IPS DF 19.7 (cell line): ENCODE measurements at regions not wholly inside any gene's neighbourhood (a gene's known extent, or its start where the extent isn't known, plus 50 kb on each side); places are given as distances from the start of the nearest gene placed in this dataset.
A peak's percentile ranks its signal among the peaks of the same experiment; 100 is the strongest.

Source experiments
- DNase-seq: peaks from one replicate; pipeline ENCODE4 v3.0.0-alpha.2; 2013; ENCODE audit warnings: low read depth, low spot score

DNA sequence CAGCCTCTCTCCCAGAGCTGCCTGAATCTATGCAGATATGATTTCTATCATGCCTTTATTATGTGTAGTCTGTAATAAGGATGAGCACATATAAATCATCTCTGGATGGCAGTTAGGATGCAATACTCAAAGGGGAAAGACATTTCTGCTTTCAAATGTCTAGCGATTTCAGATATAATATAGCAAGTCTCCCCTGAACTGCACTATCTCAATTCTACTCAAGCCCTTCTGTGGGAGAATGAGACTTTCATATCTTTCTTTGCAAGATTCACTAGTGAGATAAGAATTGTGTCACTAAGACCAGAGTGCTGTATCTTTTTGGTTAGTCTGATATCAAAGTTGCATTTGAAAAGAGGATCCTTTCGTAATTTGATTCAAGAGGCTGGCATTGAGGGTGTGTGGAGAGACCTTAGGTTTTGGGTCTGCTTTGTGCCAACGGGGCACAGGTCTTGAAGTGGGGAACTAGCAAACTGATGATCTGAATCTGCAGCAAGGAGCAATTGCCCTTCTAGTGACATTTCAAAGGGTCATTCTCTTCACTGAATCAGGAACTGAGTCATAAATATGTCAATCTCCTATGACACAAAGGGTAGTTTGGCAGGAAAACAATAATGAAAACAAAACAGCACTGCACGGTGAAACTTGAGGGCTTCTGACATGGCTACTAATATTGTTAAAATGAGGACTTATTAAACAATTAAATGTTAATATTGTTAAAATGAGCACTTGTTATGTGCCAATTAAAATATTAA lies 305.5 kb upstream of the CLINT1 start:
- DNase-seq, result no peak

DNA sequence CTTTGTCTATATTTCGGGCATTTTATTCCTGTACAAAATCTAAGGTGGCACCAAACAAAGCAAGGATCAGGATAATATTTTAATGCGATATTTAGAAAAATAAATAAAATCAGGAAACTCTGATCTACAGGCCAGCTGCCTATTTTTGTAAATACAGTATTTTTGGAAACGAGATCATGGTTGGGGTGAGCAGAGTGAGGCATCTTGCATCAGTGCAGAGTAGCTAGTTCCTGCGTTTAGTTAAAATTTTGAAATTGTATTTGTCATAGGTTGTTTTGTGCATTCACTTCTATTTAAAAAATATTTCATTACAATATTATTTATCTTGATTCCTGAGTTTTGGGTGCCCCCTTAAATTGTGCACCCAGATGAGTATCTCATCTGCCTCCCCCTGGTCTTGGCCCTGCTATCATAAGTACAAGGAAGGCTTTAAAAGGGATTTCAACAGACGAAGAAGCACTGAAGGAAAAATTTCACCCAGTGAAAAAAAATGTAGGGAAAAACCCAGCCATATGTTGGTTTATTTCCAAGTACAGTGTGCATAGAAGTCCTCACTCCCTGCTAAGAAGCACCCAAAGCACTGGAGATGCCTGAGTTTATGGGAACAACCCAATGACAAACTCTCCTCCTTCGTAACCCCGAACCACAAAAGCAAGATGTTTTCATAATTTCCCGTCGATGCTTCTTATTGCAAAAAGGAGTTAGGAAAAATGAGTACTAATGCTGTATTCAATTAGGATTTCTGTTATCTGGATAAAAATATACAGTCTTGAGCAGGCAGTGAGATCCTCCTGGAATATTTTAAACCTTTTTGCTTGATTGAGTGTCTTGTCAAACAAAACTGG lies 304.7 kb upstream of the CLINT1 start:
- no peak for DNase-seq

- no peak for DNase-seq
These were observed 303.6 kb upstream of the CLINT1 start for GRCh38 chr5:158162479-158163034.

DNA sequence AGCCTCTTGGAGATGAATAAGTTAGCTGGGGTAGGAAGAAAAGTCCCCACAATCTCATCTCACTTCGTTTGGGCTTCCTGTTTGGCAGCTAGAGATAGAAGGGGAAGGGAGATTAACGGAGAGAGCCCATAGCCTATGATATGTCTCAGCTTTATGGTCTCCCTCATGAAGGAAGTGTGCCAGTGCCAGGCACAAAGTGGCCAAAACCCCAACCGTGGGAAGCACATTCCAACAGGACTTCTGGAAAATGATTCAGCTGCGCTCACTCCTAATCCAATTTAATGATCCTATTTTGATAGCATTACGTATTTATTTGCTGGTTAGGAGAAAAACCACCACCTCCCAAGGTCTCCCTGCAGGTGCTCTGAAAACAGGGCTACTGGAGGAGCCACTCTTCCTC lies 303.1 kb upstream of the CLINT1 start:
- DNase-seq, result no peak

GRCh38 chr5:158159621-158160020 lies 300.7 kb upstream of the CLINT1 start:
- no peak for DNase-seq

DNA sequence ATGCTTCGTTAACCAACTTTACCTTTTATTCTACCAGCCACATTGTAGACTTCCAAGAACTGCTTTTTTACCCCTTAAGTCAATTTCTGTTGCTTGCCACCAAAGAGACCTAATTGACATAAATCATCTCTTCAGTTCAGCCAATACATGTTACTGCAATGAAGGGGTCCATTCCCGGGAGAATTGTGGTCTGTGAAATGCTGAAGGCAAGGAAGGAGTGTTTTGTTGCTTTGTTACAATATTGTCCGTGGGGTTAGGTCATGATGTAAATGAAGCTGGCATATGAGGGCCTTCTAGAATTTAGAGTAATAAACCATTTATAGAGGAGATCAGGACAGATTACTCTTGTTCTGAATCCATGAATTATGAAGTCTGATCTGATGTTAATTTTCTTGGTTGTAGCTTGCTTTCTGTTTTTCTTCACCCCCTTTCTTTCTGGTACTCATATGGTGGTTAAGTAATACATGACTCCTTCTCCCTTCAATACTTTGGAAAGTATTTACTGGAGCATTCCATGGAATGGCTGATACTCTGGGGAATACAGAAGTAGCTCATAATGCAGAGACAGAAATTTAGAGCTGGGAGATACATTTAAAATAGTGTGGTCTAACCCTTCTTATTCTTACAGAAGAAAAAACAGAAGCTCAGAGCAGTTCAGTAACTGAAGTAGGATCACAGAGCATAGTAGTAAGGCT lies 297.0 kb upstream of the CLINT1 start:
- DNase-seq, result no peak

DNA sequence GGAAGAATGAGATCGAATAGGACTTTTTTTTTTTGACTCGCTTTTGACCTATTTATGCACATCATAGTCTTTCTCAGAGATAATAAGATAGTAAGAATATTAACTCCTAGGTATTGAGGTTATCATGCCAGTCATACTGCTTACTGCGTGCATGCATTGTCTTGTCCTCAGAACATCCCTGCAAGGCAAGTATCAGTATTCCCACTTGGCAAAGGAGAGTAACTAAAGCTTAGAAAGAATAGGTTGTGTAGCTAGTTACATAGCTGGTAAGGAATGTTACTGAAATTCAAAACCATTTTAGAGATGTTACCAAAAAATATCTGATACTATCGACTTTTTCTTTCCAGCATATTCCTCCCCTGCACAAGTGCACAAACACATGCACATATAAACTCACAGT lies 296.1 kb upstream of the CLINT1 start:
- no peak for DNase-seq

GRCh38 chr5:158154226-158155005 lies 295.5 kb upstream of the CLINT1 start:
- no peak for DNase-seq

GRCh38 chr5:158153508-158153907 lies 294.6 kb upstream of the CLINT1 start:
- no peak for DNase-seq

- no peak for DNase-seq
These were observed 293.2 kb upstream of the CLINT1 start for GRCh38 chr5:158152136-158152535.

- DNase-seq, result no peak
These were observed 288.3 kb upstream of the CLINT1 start for GRCh38 chr5:158147227-158147626.

GRCh38 chr5:158145827-158146226 lies 286.9 kb upstream of the CLINT1 start:
- DNase-seq, result no peak

DNA sequence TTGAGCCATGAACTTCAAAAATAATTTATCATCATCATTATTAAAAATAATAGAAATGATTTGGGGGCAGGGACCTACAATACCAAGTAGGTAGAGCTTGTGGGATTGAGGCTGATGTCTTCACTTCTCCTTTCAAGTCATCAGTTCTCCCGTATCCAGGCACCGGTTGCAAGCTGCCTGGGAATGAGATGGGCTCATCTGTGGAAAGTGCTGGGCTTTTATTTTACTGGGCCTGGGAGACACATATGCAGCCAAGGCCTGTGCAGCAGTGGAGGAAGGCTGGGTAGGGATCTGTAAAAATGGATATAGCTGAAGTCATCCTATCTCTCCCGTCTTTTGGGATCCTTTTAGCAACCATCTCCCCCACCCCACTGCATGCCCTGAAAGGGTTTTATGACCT lies 284.1 kb upstream of the CLINT1 start:
- no peak for DNase-seq

- DNase-seq, result no peak
These were observed 283.2 kb upstream of the CLINT1 start for GRCh38 chr5:158142156-158142555.

DNA sequence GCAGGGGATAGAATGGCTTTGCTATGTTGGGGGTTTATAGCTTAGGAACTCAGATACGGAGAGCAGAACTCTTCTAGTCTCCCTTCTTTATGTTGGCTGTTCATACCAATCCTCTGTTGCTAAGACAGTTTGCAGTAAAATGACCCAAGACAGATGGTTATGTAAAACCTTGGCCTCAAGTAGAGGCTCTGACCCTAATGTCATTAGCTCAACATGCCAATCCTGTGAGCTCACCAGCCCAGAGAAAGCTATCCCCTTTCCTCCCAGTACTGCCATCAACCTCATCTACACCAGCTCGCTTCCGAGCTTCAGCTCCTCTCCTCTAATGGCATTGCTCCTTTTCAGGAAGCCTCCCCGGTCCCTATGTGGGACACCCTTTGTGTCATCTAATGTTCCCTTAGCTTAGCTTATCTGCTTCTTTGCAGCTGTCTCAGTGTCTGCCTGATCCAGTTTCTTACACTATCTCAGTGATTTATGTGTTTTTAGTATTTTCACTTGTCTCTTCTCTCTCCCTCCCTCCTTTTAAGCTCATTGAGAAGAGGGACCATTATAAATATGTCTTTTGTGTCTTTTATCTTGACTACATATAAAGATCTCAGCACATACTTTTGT lies 281.3 kb upstream of the CLINT1 start:
- DNase-seq, result no peak

- DNase-seq, result no peak
These were observed 280.2 kb upstream of the CLINT1 start for GRCh38 chr5:158139161-158139560.

DNA sequence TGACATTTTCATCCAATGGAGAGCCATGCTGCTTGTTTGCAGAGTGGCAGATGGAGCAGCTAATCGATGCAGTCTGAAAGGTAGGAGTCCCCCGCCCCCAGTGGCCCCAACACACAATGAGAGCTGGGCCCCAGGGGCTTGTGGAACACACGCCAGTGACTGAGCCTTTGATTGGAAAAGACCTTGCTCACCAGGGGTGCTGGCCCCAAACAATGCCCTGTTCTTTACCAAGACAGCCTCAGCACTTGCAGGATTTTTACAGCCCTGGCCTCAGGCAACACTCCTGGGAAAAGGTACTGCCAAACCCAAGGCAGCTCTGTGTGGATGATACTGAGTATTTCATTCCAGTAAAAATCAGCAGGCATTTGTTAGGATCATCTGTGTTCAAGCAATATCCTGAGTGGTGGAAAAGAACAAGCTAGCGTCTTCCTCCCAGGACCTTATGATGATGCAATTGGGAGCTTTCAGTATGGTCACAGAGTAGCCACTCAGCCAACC lies 276.8 kb upstream of the CLINT1 start:
- DNase-seq, result peak; percentile 48

DNA sequence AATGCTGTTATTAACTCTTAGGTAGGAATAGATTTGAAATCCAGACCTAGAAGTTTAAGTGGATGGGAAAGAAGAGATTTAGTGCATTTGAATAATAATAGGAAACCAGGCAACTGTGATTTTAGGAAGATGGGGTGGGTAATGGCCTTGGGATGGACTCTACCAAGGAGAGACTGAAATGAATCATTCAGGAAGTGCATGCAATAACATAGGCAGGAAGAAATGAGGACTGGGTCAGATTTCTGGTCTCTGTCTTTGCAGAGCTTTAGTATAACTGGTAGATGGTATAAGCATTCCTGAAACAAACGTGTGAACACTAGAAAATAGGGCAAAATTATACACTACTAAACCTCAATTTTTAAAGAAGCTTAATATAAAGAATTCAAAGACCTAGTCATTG lies 274.4 kb upstream of the CLINT1 start:
- DNase-seq, result no peak

DNA sequence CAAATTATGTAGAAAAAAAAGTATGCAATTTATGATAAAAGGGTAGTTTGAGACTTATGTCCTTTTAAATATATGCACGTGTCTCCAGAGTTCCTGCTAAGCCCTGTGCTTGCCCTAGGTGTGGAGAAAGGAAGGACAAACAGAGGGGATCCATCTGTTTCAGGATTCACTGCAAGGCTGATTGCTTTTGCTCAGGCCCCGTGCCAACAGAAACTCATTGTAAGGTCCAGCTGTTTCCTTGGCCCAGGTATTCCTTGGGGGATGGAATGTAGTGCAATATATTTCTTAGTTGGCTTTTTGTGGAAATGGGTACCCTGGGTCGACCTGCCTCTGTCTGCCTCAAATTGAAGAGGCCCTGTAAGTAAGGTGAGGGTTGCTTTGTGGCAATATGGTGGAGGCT lies 268.6 kb upstream of the CLINT1 start:
- no peak for DNase-seq
